H1 (cell line): ENCODE measurements at regions not wholly inside any gene's neighbourhood (a gene's known extent, or its start where the extent isn't known, plus 50 kb on each side); places are given as distances from the start of the nearest gene placed in this dataset.

Experiments used
- CTCF ChIA-PET: fragments of 300-600 bp; sonication (Branson Sonifier 250); formaldehyde crosslinking; loops from one replicate; lab custom pipeline; 2021; ENCODE audit not compliant: partially characterized antibody; lab: Charles Lee
- POLR2A ChIA-PET: fragments of 300-600 bp; sonication (Branson Sonifier 250); formaldehyde crosslinking; loops from one replicate; lab custom pipeline; 2021; ENCODE audit warnings: inconsistent platforms; ENCODE audit not compliant: partially characterized antibody; lab: Charles Lee
- DNase-seq, 2 experiments: peaks; one replicate each; pipeline versions ENCODE4 v3.0.0 to v3.0.0-alpha.2; 2010 to 2022; ENCODE audit warnings: low spot score in 2 of 2, low read depth in 1 of 2, mixed read lengths in 1 of 2
- FAIRE-seq: peaks from 2 replicates; lab custom pipeline; 2011; peaks lifted over from hg19 to GRCh38; lab: Jason Lieb, UNC
- H2AFZ ChIP-seq: 2 replicates; pipeline ENCODE4 v1.8.1; 2012; ENCODE audit warnings: low read length, inconsistent platforms
- H2AK5ac ChIP-seq: 2 replicates; pipeline ENCODE4 v1.6.1; 2013; ENCODE audit warnings: low read depth, low read length
- H2BK120ac ChIP-seq: replicated peaks from 2 replicates; pipeline ENCODE3; 2013; ENCODE audit warnings: low read depth, low read length, inconsistent platforms
- H2BK12ac ChIP-seq: 2 replicates; pipeline ENCODE4 v1.6.1; 2013; ENCODE audit warnings: low read depth, low read length
- H2BK15ac ChIP-seq: 2 replicates; pipeline ENCODE4 v1.6.1; 2013; ENCODE audit warnings: low read length
- H2BK20ac ChIP-seq: 2 replicates; pipeline ENCODE4 v1.6.1; 2013; ENCODE audit warnings: low read length
- H2BK5ac ChIP-seq: 2 replicates; pipeline ENCODE4 v1.6.1; 2013; ENCODE audit warnings: low read depth, low read length
- H3K14ac ChIP-seq: 2 replicates; pipeline ENCODE4 v1.6.1; 2013; ENCODE audit warnings: inconsistent platforms; ENCODE audit not compliant: insufficient read length
- H3K18ac ChIP-seq: 2 replicates; pipeline ENCODE4 v1.6.1; 2013; ENCODE audit warnings: low read length; ENCODE audit errors: extremely low read depth
- H3K23ac ChIP-seq: 2 replicates; pipeline ENCODE4 v1.6.1; 2013; ENCODE audit warnings: inconsistent platforms; ENCODE audit not compliant: insufficient read length
- H3K23me2 ChIP-seq: 2 replicates; pipeline ENCODE4 v1.6.1; 2013; ENCODE audit warnings: low read depth, low read length
- H3K27ac ChIP-seq: 2 replicates; pipeline ENCODE4 v1.6.1; 2011; ENCODE audit warnings: low read depth, low read length, inconsistent platforms
- H3K27me3 ChIP-seq, 4 experiments: replicated peaks in 1 of 4; 1 replicate in 1 of 4; 2 replicates in 3 of 4; pipeline versions ENCODE4 v1.6.1 to v1.8.1; 2011 to 2013; ENCODE audit warnings: low read length in 3 of 4, mild to moderate bottlenecking in 3 of 4, inconsistent platforms in 2 of 4, mixed read lengths in 2 of 4, moderate library complexity in 1 of 4; ENCODE audit not compliant: control insufficient read depth in 3 of 4, insufficient read depth in 3 of 4; ENCODE audit errors: extremely low read depth in 1 of 4
- H3K36me3 ChIP-seq, 4 experiments: 2 replicates each; pipeline versions ENCODE4 v1.6.1 to v1.8.1; 2011 to 2013; ENCODE audit warnings: mild to moderate bottlenecking in 4 of 4, low read length in 3 of 4, moderate library complexity in 2 of 4, control low read depth in 1 of 4, inconsistent platforms in 1 of 4; ENCODE audit not compliant: insufficient read depth in 4 of 4, control insufficient read depth in 2 of 4
- H3K4ac ChIP-seq: replicated peaks from 2 replicates; pipeline ENCODE3; 2013; ENCODE audit warnings: low read length, low read depth, mixed read lengths, inconsistent platforms; ENCODE audit not compliant: insufficient read length
- H3K4me1 ChIP-seq, 4 experiments: replicated peaks in 1 of 4; 1 replicate in 1 of 4; 2 replicates in 3 of 4; pipeline versions ENCODE4 v1.6.1 to v1.8.1; 2011 to 2013; ENCODE audit warnings: low read length in 3 of 4, inconsistent platforms in 2 of 4, mixed read lengths in 1 of 4; ENCODE audit not compliant: insufficient read depth in 4 of 4, control insufficient read depth in 3 of 4
- H3K4me2 ChIP-seq, 2 experiments: 2 replicates each; pipeline versions ENCODE4 v1.6.1 to v1.8.1; 2011 to 2013; ENCODE audit warnings: low read depth in 2 of 2, low read length in 2 of 2, control low read depth in 1 of 2, inconsistent platforms in 1 of 2, mild to moderate bottlenecking in 1 of 2; ENCODE audit not compliant: insufficient read depth in 1 of 2
- H3K4me3 ChIP-seq, 4 experiments: fragments of 200-600, 300-600 bp in 1 of 4; sonication (generic), shearing (Covaris generic), sonication (Bioruptor Twin) in 1 of 4; 2 replicates each; pipeline versions ENCODE4 v1.5.1 to v1.8.1; 2011 to 2016; ENCODE audit warnings: low read length in 4 of 4, low read depth in 3 of 4, control low read depth in 2 of 4, inconsistent platforms in 2 of 4, mild to moderate bottlenecking in 2 of 4, mixed read lengths in 1 of 4, moderate library complexity in 1 of 4; ENCODE audit not compliant: insufficient read depth in 2 of 4; ENCODE audit errors: extremely low read depth in 1 of 4
- H3K56ac ChIP-seq: replicated peaks from 2 replicates; pipeline ENCODE3; 2013; ENCODE audit warnings: low read depth, mild to moderate bottlenecking, mixed read lengths, low read length, inconsistent platforms; ENCODE audit not compliant: insufficient read length
- H3K79me1 ChIP-seq: 2 replicates; pipeline ENCODE4 v1.6.1; 2013; ENCODE audit warnings: low read depth, low read length, control low read depth
- H3K79me2 ChIP-seq, 2 experiments: 2 replicates each; pipeline versions ENCODE4 v1.6.1 to v1.8.1; 2012 to 2013; ENCODE audit warnings: low read length in 2 of 2, mild to moderate bottlenecking in 2 of 2, inconsistent platforms in 1 of 2; ENCODE audit not compliant: insufficient read depth in 2 of 2, control insufficient read depth in 1 of 2
- H3K9ac ChIP-seq, 4 experiments: replicated peaks in 1 of 4; 1 replicate in 1 of 4; 2 replicates in 3 of 4; pipeline versions ENCODE4 v1.6.1 to v1.8.1; 2011 to 2013; ENCODE audit warnings: low read depth in 3 of 4, low read length in 3 of 4, control low read depth in 2 of 4, mild to moderate bottlenecking in 2 of 4, moderate library complexity in 2 of 4, inconsistent platforms in 1 of 4; ENCODE audit errors: extremely low read depth in 1 of 4
- H3K9me3 ChIP-seq, 2 experiments: 2 replicates each; pipeline versions ENCODE4 v1.6.1 to v1.8.1; 2012 to 2013; ENCODE audit warnings: mild to moderate bottlenecking in 2 of 2, moderate library complexity in 2 of 2, control low read depth in 1 of 2, inconsistent platforms in 1 of 2, low read depth in 1 of 2, low read length in 1 of 2, mixed read lengths in 1 of 2; ENCODE audit not compliant: insufficient read depth in 2 of 2
- H4K20me1 ChIP-seq, 2 experiments: replicated peaks in 1 of 2; 2 replicates each; pipeline versions ENCODE3 to v1.8.1; 2011 to 2013; ENCODE audit warnings: inconsistent platforms in 2 of 2, low read length in 2 of 2, mild to moderate bottlenecking in 1 of 2; ENCODE audit not compliant: insufficient read depth in 2 of 2, control insufficient read depth in 1 of 2
- H4K5ac ChIP-seq: 2 replicates; pipeline ENCODE4 v1.6.1; 2013; ENCODE audit warnings: low read length, low read depth, mixed read lengths, inconsistent platforms; ENCODE audit not compliant: insufficient read length
- H4K8ac ChIP-seq: 2 replicates; pipeline ENCODE4 v1.8.0; 2013; ENCODE audit warnings: mild to moderate bottlenecking, moderate library complexity, low read length, inconsistent platforms; ENCODE audit not compliant: insufficient read depth; ENCODE audit errors: extremely low read depth
- H4K91ac ChIP-seq: replicated peaks from 2 replicates; pipeline ENCODE3; 2013; ENCODE audit warnings: low read length, mixed read lengths, inconsistent platforms; ENCODE audit not compliant: insufficient read length
- CEBPB ChIP-seq: IDR thresholded peaks from 2 replicates; pipeline ENCODE4 v1.6.1; 2012; ENCODE audit warnings: low read depth, low read length
- EP300 ChIP-seq, 2 experiments: IDR thresholded peaks; 1 replicate in 1 of 2; 2 replicates in 1 of 2; pipeline ENCODE4 v1.6.1; 2011 to 2012; ENCODE audit warnings: low read depth in 2 of 2, low read length in 2 of 2, mild to moderate bottlenecking in 2 of 2, borderline replicate concordance in 1 of 2, inconsistent platforms in 1 of 2, moderate library complexity in 1 of 2
- GTF2F1 ChIP-seq: IDR thresholded peaks from 2 replicates; pipeline ENCODE4 v1.6.1; 2012; ENCODE audit warnings: low read depth, low read length, improper control_type of control experiment, borderline replicate concordance
- PHF8 ChIP-seq: fragments of 200-600 bp; sonication (generic); conservative IDR thresholded peaks from 2 replicates; pipeline ENCODE4 v1.7.1; 2012; ENCODE audit warnings: low read depth, mild to moderate bottlenecking, inconsistent platforms, low read length, moderate library complexity
- POLR2A ChIP-seq, 2 experiments: IDR thresholded peaks; 1 replicate in 1 of 2; 2 replicates in 1 of 2; pipeline ENCODE4 v1.6.1; 2011; ENCODE audit warnings: low read depth in 2 of 2, low read length in 2 of 2, mild to moderate bottlenecking in 2 of 2; ENCODE audit errors: control extremely low read depth in 1 of 2
- RFX5 ChIP-seq: IDR thresholded peaks from 2 replicates; pipeline ENCODE4 v1.6.1; 2011; ENCODE audit warnings: low read depth, low read length, improper control_type of control experiment, borderline replicate concordance
- TCF12 ChIP-seq: IDR thresholded peaks from 2 replicates; pipeline ENCODE4 v1.6.1; 2011; ENCODE audit warnings: low read depth, mild to moderate bottlenecking, low read length
- TEAD4 ChIP-seq: IDR thresholded peaks from 2 replicates; pipeline ENCODE4 v1.6.1; 2012; ENCODE audit warnings: low read depth, low read length, inconsistent platforms, mixed read lengths
- YY1 ChIP-seq: IDR thresholded peaks from 2 replicates; pipeline ENCODE4 v1.6.1; 2011; ENCODE audit warnings: low read depth, mild to moderate bottlenecking, low read length
- ZNF274 ChIP-seq: IDR thresholded peaks from 2 replicates; pipeline ENCODE4 v1.7.0; 2012; ENCODE audit warnings: low read length, borderline replicate concordance; ENCODE audit errors: extremely low read depth
- WGBS, 2 experiments: shearing (Covaris generic) in 1 of 2; methylation state at CpG; one replicate each; pipeline versions ENCODE4 v1.1.6 to v1.1.7; 2013 to 2015; ENCODE audit warnings: low lambda C conversion rate in 2 of 2, mixed read lengths in 2 of 2, inconsistent platforms in 1 of 2, low coverage in 1 of 2, missing lambda C conversion rate in 1 of 2; ENCODE audit not compliant: insufficient replicate concordance in 2 of 2, insufficient coverage in 1 of 2, insufficient read length in 1 of 2; ENCODE audit errors: extremely low coverage in 1 of 2, missing lambda C conversion rate in 1 of 2; 5-methylcytosine and 5-hydroxymethylcytosine counted together
- TF ChIP-seq, protein P1 (sequence below), 3 experiments: IDR thresholded peaks; 1 replicate in 2 of 3; 2 replicates in 1 of 3; pipeline versions ENCODE4 v1.5.1 to v1.6.1; 2011; ENCODE audit warnings: low read length in 3 of 3, mild to moderate bottlenecking in 3 of 3, inconsistent platforms in 2 of 3, low read depth in 1 of 3, moderate library complexity in 1 of 3; ENCODE audit not compliant: insufficient read depth in 1 of 3; ENCODE audit errors: control extremely low read depth in 1 of 3
- TF ChIP-seq, protein P2 (sequence below): IDR thresholded peaks from 2 replicates; pipeline ENCODE4 v1.6.1; 2011; ENCODE audit warnings: low read depth, mild to moderate bottlenecking, low read length; ENCODE audit not compliant: insufficient read depth

DNA sequence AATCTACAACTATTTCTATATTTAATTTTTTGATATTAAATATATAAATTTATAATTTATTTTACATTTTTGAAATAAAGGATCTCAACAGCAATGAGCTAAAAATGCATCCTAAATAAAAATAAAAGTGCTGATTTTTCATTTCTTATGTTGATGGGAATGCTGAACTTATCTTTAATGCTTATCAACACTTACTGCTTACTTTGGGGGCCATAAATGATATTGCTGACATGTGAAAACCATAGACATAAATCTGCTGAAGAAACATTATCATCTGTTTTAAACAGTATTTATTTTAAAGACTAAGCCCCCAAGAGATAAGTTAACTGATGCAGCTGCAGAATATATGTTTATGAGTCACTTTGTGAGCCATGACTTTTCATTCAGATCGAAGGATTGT lies 594.1 kb upstream of the PKN2 start:
- H3K36me3 ChIP-seq = no peaks in the 10 kb centered on the region
- H4K5ac ChIP-seq = no peak overlapping the region
- H3K23ac ChIP-seq = no peak overlapping the region
- H3K56ac ChIP-seq = no peak overlapping the region
- WGBS, 2 experiments = 5% methylated on average over 1 of the region's 1 CpG; no CpG with 5 or more reads in 1 of the 2 experiments
- no peak overlapping the region for H2BK5ac ChIP-seq
- no peaks in the 10 kb centered on the region for H3K23me2 ChIP-seq
- H3K4me1 ChIP-seq = 0 out of 7 replicates have a peak, but pooled peaks cover 0 to 3% (median 0%) of the 10 kb centered on the region in 4 experiments
- H4K8ac ChIP-seq = no peak overlapping the region
- no peak overlapping the region for H3K4me3 ChIP-seq
- no peaks in the 10 kb centered on the region for H3K27me3 ChIP-seq
- H3K4me2 ChIP-seq = no peak overlapping the region
- no peak overlapping the region for H2BK15ac ChIP-seq
- H3K27ac ChIP-seq = no peak overlapping the region
- H3K18ac ChIP-seq = no peak overlapping the region
- H3K79me1 ChIP-seq = no peaks in the 10 kb centered on the region
- no peak overlapping the region for H2BK20ac ChIP-seq
- H3K4ac ChIP-seq = no peak overlapping the region
- no peak overlapping the region for H4K91ac ChIP-seq
- ChIA-PET POLR2A (no interaction called here), CTCF (interaction anchor here (0.7 kb wide), 1 partner anchor 15 kb away, joined by 3 read pairs; no protein-coding TSS in a partner anchor)
- H2BK120ac ChIP-seq = no peak overlapping the region
- no peak overlapping the region for H2BK12ac ChIP-seq
- no peak overlapping the region for H3K9ac ChIP-seq
- no peak overlapping the region for H2AK5ac ChIP-seq
- H2AFZ ChIP-seq = no peak overlapping the region
- H3K9me3 ChIP-seq = no peaks in the 10 kb centered on the region
- no peak for DNase-seq
- H3K79me2 ChIP-seq = no peaks in the 10 kb centered on the region
- no peak overlapping the region for H3K14ac ChIP-seq
- no peaks in the 10 kb centered on the region for H4K20me1 ChIP-seq
- no peak for FAIRE-seq
- TF ChIP-seq EP300 (IDR thresholded peaks at IDR 0.05; ENCODE audit: borderline replicate concordance in 1 of 2, low read depth in 2 of 2, low read length in 2 of 2) (no peak), RFX5 (no peak), YY1 (no peak), POLR2A (IDR thresholded peaks at IDR 0.05; ENCODE audit: control extremely low read depth in 1 of 2, low read depth in 2 of 2, low read length in 2 of 2) (no peak), TCF12 (no peak), TEAD4 (no peak), GTF2F1 (no peak), CEBPB (no peak), PHF8 (no peak), ZNF274 (no peak)
- TF ChIP-seq, protein P1, sequence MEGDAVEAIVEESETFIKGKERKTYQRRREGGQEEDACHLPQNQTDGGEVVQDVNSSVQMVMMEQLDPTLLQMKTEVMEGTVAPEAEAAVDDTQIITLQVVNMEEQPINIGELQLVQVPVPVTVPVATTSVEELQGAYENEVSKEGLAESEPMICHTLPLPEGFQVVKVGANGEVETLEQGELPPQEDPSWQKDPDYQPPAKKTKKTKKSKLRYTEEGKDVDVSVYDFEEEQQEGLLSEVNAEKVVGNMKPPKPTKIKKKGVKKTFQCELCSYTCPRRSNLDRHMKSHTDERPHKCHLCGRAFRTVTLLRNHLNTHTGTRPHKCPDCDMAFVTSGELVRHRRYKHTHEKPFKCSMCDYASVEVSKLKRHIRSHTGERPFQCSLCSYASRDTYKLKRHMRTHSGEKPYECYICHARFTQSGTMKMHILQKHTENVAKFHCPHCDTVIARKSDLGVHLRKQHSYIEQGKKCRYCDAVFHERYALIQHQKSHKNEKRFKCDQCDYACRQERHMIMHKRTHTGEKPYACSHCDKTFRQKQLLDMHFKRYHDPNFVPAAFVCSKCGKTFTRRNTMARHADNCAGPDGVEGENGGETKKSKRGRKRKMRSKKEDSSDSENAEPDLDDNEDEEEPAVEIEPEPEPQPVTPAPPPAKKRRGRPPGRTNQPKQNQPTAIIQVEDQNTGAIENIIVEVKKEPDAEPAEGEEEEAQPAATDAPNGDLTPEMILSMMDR (IDR thresholded peaks at IDR 0.05; ENCODE audit: control extremely low read depth in 1 of 3, insufficient read depth in 1 of 3, low read depth in 1 of 3, low read length in 3 of 3) = no peak
- TF ChIP-seq, protein P2, sequence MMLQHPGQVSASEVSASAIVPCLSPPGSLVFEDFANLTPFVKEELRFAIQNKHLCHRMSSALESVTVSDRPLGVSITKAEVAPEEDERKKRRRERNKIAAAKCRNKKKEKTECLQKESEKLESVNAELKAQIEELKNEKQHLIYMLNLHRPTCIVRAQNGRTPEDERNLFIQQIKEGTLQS = no peak
